ENCODE measurements at regions not wholly inside any gene's neighbourhood (a gene's known extent, or its start where the extent isn't known, plus 50 kb on each side); places are given as distances from the start of the nearest gene placed in this dataset.

GRCh38 chr2:144233317-144233716 lies 286.6 kb downstream of the ZEB2 start:
- H3K4me3 ChIP-seq (ENCODE audit: low read length): no peak overlapping the region
- DNase-seq (ENCODE audit: low read depth): no peak
- no peak for TF ChIP-seq CTCF (IDR thresholded peaks at IDR 0.05; ENCODE audit: insufficient read depth, low read depth, low read length, missing control alignments)

- DNase-seq (ENCODE audit: low read depth): peak; percentile 25
- TF ChIP-seq CTCF (IDR thresholded peaks at IDR 0.05; ENCODE audit: insufficient read depth, low read depth, low read length, missing control alignments): no peak
Observed at GRCh38 chr2:144230448-144231085, 289.4 kb downstream of the ZEB2 start.

GRCh38 chr2:144230033-144230432 lies 289.9 kb downstream of the ZEB2 start:
- no peak for TF ChIP-seq CTCF (IDR thresholded peaks at IDR 0.05; ENCODE audit: insufficient read depth, low read depth, low read length, missing control alignments)
- H3K4me3 ChIP-seq (ENCODE audit: low read length): no peak overlapping the region
- DNase-seq (ENCODE audit: low read depth): no peak

More at GRCh38 chr2:144230448-144231085, 289.4 kb downstream of the ZEB2 start:
- H3K4me3 ChIP-seq (ENCODE audit: low read length): no peak overlapping the region

GRCh38 chr2:144229296-144229695 lies 290.6 kb downstream of the ZEB2 start:
- no peak for TF ChIP-seq CTCF (IDR thresholded peaks at IDR 0.05; ENCODE audit: insufficient read depth, low read depth, low read length, missing control alignments)
- DNase-seq (ENCODE audit: low read depth): no peak
- no peak overlapping the region for H3K4me3 ChIP-seq (ENCODE audit: low read length)

- no peak overlapping the region for H3K4me3 ChIP-seq (ENCODE audit: low read length)
- DNase-seq (ENCODE audit: low read depth): no peak
- no peak for TF ChIP-seq CTCF (IDR thresholded peaks at IDR 0.05; ENCODE audit: insufficient read depth, low read depth, low read length, missing control alignments)
Observed at GRCh38 chr2:144227427-144228105, 292.4 kb downstream of the ZEB2 start.

- no peak for TF ChIP-seq CTCF (IDR thresholded peaks at IDR 0.05; ENCODE audit: insufficient read depth, low read depth, low read length, missing control alignments)
- no peak overlapping the region for H3K4me3 ChIP-seq (ENCODE audit: low read length)
- DNase-seq (ENCODE audit: low read depth): no peak
Observed at GRCh38 chr2:144225076-144225475, 294.8 kb downstream of the ZEB2 start.

- no peak for TF ChIP-seq CTCF (IDR thresholded peaks at IDR 0.05; ENCODE audit: insufficient read depth, low read depth, low read length, missing control alignments)
- DNase-seq (ENCODE audit: low read depth): no peak
- H3K4me3 ChIP-seq (ENCODE audit: low read length): no peak overlapping the region
Observed at GRCh38 chr2:144224472-144224871, 295.4 kb downstream of the ZEB2 start.

Measured in epithelial cell of esophagus (primary cell).